ENCODE measurements at regions not wholly inside any gene's neighbourhood (a gene's known extent, or its start where the extent isn't known, plus 50 kb on each side); places are given as distances from the start of the nearest gene placed in this dataset.

- Histone ChIP-seq H3K4me1 (ENCODE audit: control insufficient read depth in 1 of 2, insufficient read depth in 2 of 2, low read depth in 1 of 2, low read length in 1 of 2) (no peaks in the 10 kb centered on the region; a peak in 1 of 4 replicates), H3K9ac (no peak overlapping the region), H3K27ac (ENCODE audit: low read depth in 2 of 2, low read length in 1 of 2) (no peak overlapping the region), H3K79me2 (ENCODE audit: insufficient read depth) (no peaks in the 10 kb centered on the region), H3K9me3 (no peaks in the 10 kb centered on the region), H4K20me1 (ENCODE audit: insufficient read depth) (no peaks in the 10 kb centered on the region), H3K27me3 (ENCODE audit: insufficient read depth) (no peaks in the 10 kb centered on the region), H2AFZ (ENCODE audit: low read depth) (no peak overlapping the region), H3K36me3 (replicated peaks in 1 of 2; ENCODE audit: control insufficient read depth in 1 of 2, insufficient read depth in 2 of 2, low read length in 1 of 2) (no peaks in the 10 kb centered on the region), H3K4me3 (ENCODE audit: low read depth in 2 of 2, low read length in 1 of 2) (no peak overlapping the region), H3F3A (replicated peaks; ENCODE audit: insufficient read depth) (no peaks in the 10 kb centered on the region), H3K4me2 (no peak overlapping the region), H3K9me2 (no peaks in the 10 kb centered on the region)
- no peak for DNase-seq
- no peak for TF ChIP-seq PBX3 (IDR thresholded peaks at IDR 0.05)
- no peak for TF ChIP-seq RCOR1 (IDR thresholded peaks at IDR 0.05; ENCODE audit: low read length)
- no peak for TF ChIP-seq FOSL2 (IDR thresholded peaks at IDR 0.05; ENCODE audit: borderline replicate concordance, low read depth)
- TF ChIP-seq GABPA (IDR thresholded peaks at IDR 0.05; ENCODE audit: low read depth), result no peak
- TF ChIP-seq EP300 (IDR thresholded peaks at IDR 0.05; ENCODE audit: borderline replicate concordance in 1 of 2, low read depth in 1 of 2, low read length in 1 of 2), result no peak
- TF ChIP-seq SIN3A (IDR thresholded peaks at IDR 0.05; ENCODE audit: borderline replicate concordance, low read depth, low read length), result no peak
- TF ChIP-seq USF1 (IDR thresholded peaks at IDR 0.05; ENCODE audit: borderline replicate concordance, low read depth), result no peak
- ChIA-PET POLR2A (no interaction called here), CTCF (interaction anchor here (1.6 kb wide), 1 partner anchor 21 kb away, joined by 3 read pairs; no protein-coding TSS in a partner anchor)
- whole genome bisulfite sequencing (ENCODE audit: low lambda C conversion rate), result 59% methylated on average over 1 of the region's 1 CpG
Measured at GRCh38 chr17:69809331-69809730, 265.7 kb upstream of the KCNJ16 start.

GRCh38 chr17:69810326-69810965, 264.6 kb upstream of the KCNJ16 start:
- no peaks in the 10 kb centered on the region; a peak in 1 of 4 replicates for H3K4me1 ChIP-seq (ENCODE audit: control insufficient read depth in 1 of 2, insufficient read depth in 2 of 2, low read depth in 1 of 2, low read length in 1 of 2)
- TF ChIP-seq ZBTB33 (IDR thresholded peaks at IDR 0.05; ENCODE audit: borderline replicate concordance, low read depth), result no peak
- TF ChIP-seq TEAD4 (IDR thresholded peaks at IDR 0.05; ENCODE audit: borderline replicate concordance, insufficient read depth), result no peak
- no peak for TF ChIP-seq PBX3 (IDR thresholded peaks at IDR 0.05)
- no peak for TF ChIP-seq RCOR1 (IDR thresholded peaks at IDR 0.05; ENCODE audit: low read length)
- TF ChIP-seq MXI1 (IDR thresholded peaks at IDR 0.05; ENCODE audit: low read depth, low read length), result no peak
- no peak for TF ChIP-seq FOSL2 (IDR thresholded peaks at IDR 0.05; ENCODE audit: borderline replicate concordance, low read depth)
- no peak for TF ChIP-seq RXRA (IDR thresholded peaks at IDR 0.05; ENCODE audit: borderline replicate concordance, low read depth)
- no peak for TF ChIP-seq NFIC (IDR thresholded peaks at IDR 0.05; ENCODE audit: borderline replicate concordance)
- TF ChIP-seq IRF3 (IDR thresholded peaks at IDR 0.05; ENCODE audit: low read depth, low read length), result no peak
- TF ChIP-seq REST (IDR thresholded peaks at IDR 0.05; ENCODE audit: low read depth, low read length), result no peak
- no peak for TF ChIP-seq GATA2 (CRISPR knock-in tag; IDR thresholded peaks at IDR 0.05)
- no peaks in the 10 kb centered on the region for H3K27me3 ChIP-seq (ENCODE audit: insufficient read depth)
- no peaks in the 10 kb centered on the region for H3F3A ChIP-seq (replicated peaks; ENCODE audit: insufficient read depth)
- H3K9me3 ChIP-seq, result no peaks in the 10 kb centered on the region
- no peak overlapping the region for H3K4me2 ChIP-seq
- H3K9me2 ChIP-seq, result no peaks in the 10 kb centered on the region
- H3K36me3 ChIP-seq (replicated peaks in 1 of 2; ENCODE audit: control insufficient read depth in 1 of 2, insufficient read depth in 2 of 2, low read length in 1 of 2), result no peaks in the 10 kb centered on the region
- no peak for DNase-seq
- H2AFZ ChIP-seq (ENCODE audit: low read depth), result no peak overlapping the region
- POLR2A ChIA-PET, result no interaction called here
- no peak overlapping the region for H3K9ac ChIP-seq
- 69% methylated on average over 6 of the region's 6 CpGs for WGBS (ENCODE audit: low lambda C conversion rate)
- H3K4me3 ChIP-seq (ENCODE audit: low read depth in 2 of 2, low read length in 1 of 2), result no peak overlapping the region
- H4K20me1 ChIP-seq (ENCODE audit: insufficient read depth), result no peaks in the 10 kb centered on the region
- H3K79me2 ChIP-seq (ENCODE audit: insufficient read depth), result no peaks in the 10 kb centered on the region
- no peak overlapping the region for H3K27ac ChIP-seq (ENCODE audit: low read depth in 2 of 2, low read length in 1 of 2)
- CTCF ChIA-PET, result no interaction called here

All from SK-N-SH (cell line).